GM19025 (cell line): ENCODE measurements at regions not wholly inside any gene's neighbourhood (a gene's known extent, or its start where the extent isn't known, plus 50 kb on each side); places are given as distances from the start of the nearest gene placed in this dataset.

ENCODE experiments used
- ATAC-seq: cut with Tn5 transposase; IDR thresholded peaks from one replicate; pipeline ENCODE4 v1.9.1; 2021; ENCODE audit warnings: mild to moderate bottlenecking, low read depth, moderate library complexity; ENCODE audit not compliant: unreplicated experiment

- no peak for ATAC-seq
Measured at GRCh38 chr16:79543219-79543618, 57.3 kb downstream of the MAF start.

GRCh38 chr16:79542237-79542774 lies 58.2 kb downstream of the MAF start:
- ATAC-seq, result no peak

- ATAC-seq, result no peak
Measured at GRCh38 chr16:79540825-79541595, 59.5 kb downstream of the MAF start.

- no peak for ATAC-seq
Measured at GRCh38 chr16:79537584-79537983, 63.0 kb downstream of the MAF start.

GRCh38 chr16:79536958-79537357 lies 63.6 kb downstream of the MAF start:
- no peak for ATAC-seq

- no peak for ATAC-seq
Measured at GRCh38 chr16:79535130-79535529, 65.4 kb downstream of the MAF start.

GRCh38 chr16:79534143-79534542 lies 66.4 kb downstream of the MAF start:
- no peak for ATAC-seq

- no peak for ATAC-seq
Measured at GRCh38 chr16:79533292-79533691, 67.2 kb downstream of the MAF start.

- ATAC-seq, result no peak
Measured at GRCh38 chr16:79532785-79533184, 67.8 kb downstream of the MAF start.

GRCh38 chr16:79532273-79532672 lies 68.3 kb downstream of the MAF start:
- no peak for ATAC-seq

- no peak for ATAC-seq
Measured at GRCh38 chr16:79528338-79528737, 72.2 kb downstream of the MAF start.

GRCh38 chr16:79523971-79524370 lies 76.6 kb downstream of the MAF start:
- ATAC-seq, result no peak

GRCh38 chr16:79519448-79519847 lies 81.1 kb downstream of the MAF start:
- ATAC-seq, result no peak

GRCh38 chr16:79517156-79517555 lies 83.4 kb downstream of the MAF start:
- no peak for ATAC-seq

- no peak for ATAC-seq
Measured at GRCh38 chr16:79510879-79511278, 89.7 kb downstream of the MAF start.

GRCh38 chr16:79509906-79510305 lies 90.6 kb downstream of the MAF start:
- no peak for ATAC-seq

- no peak for ATAC-seq
Measured at GRCh38 chr16:79509211-79509631, 91.3 kb downstream of the MAF start.

- ATAC-seq, result no peak
Measured at GRCh38 chr16:79508294-79508693, 92.2 kb downstream of the MAF start.

GRCh38 chr16:79505344-79505743 lies 95.2 kb downstream of the MAF start:
- ATAC-seq, result no peak

GRCh38 chr16:79503511-79503910 lies 97.0 kb downstream of the MAF start:
- no peak for ATAC-seq

- ATAC-seq, result no peak
Measured at GRCh38 chr16:79501446-79501845, 99.1 kb downstream of the MAF start.

GRCh38 chr16:79500866-79501265 lies 99.7 kb downstream of the MAF start:
- ATAC-seq, result no peak
